ENCODE measurements at regions not wholly inside any gene's neighbourhood (a gene's known extent, or its start where the extent isn't known, plus 50 kb on each side); places are given as distances from the start of the nearest gene placed in this dataset.

DNA sequence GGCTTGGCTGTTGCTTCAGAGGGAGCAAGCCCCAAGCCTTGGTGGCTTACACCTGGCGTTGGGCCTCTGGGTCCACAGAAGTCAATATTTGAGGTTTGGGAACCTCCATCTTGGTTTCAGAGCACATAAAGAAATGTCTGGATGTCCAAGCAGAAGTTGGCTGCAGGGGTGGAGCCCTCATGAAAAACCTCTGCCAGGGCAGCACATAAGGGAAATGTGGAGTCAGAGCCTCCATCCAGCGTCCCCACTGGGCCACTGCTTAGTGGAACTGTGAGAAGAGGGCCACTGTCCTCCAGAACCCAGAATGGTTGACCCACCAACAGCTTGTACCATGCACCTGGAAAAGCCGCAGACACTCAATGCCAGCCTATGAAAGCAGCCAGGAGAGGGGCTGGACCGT is 573.5 kb upstream of the ZWINT start:
- ChIA-PET SMC1A (ENCODE audit: uncharacterized antibody, unreplicated experiment) (no interaction called here), RAD21 (ENCODE audit: unreplicated experiment) (no interaction called here), POLR2A (no interaction called here), CTCF (no interaction called here)
- no peak for FAIRE-seq
- Histone ChIP-seq H3K4me3 (no peak overlapping the region), H3K4me2 (ENCODE audit: control insufficient read depth, insufficient read depth) (no peak overlapping the region), H3K79me2 (ENCODE audit: control insufficient read depth, insufficient read depth, low read length) (no peaks in the 10 kb centered on the region), H3K4me1 (ENCODE audit: control insufficient read depth, insufficient read depth, low read length) (no peaks in the 10 kb centered on the region), H3K9me3 (replicated peaks; ENCODE audit: control insufficient read depth, insufficient read depth, low read length) (peaks cover 3% of the 10 kb centered on the region; the same call in 1 of the 3 replicates), H4K20me1 (ENCODE audit: control insufficient read depth, insufficient read depth) (no peaks in the 10 kb centered on the region), H3K27ac (ENCODE audit: control insufficient read depth, insufficient read depth) (no peak overlapping the region), H3K9ac (ENCODE audit: control insufficient read depth, insufficient read depth, low read length) (no peak overlapping the region), H3K27me3 (replicated peaks in 1 of 2; ENCODE audit: control insufficient read depth in 2 of 2, insufficient read depth in 2 of 2, low read length in 1 of 2) (no peaks in the 10 kb centered on the region), H3K36me3 (ENCODE audit: control insufficient read depth in 2 of 2, insufficient read depth in 2 of 2, low read length in 1 of 2) (no peaks in the 10 kb centered on the region), H2AFZ (ENCODE audit: control insufficient read depth, low read depth, low read length) (no peak overlapping the region)
- no peak for DNase-seq (ENCODE audit: low read depth, low spot score)
- ATAC-seq: no peak
- TF ChIP-seq, protein P1, sequence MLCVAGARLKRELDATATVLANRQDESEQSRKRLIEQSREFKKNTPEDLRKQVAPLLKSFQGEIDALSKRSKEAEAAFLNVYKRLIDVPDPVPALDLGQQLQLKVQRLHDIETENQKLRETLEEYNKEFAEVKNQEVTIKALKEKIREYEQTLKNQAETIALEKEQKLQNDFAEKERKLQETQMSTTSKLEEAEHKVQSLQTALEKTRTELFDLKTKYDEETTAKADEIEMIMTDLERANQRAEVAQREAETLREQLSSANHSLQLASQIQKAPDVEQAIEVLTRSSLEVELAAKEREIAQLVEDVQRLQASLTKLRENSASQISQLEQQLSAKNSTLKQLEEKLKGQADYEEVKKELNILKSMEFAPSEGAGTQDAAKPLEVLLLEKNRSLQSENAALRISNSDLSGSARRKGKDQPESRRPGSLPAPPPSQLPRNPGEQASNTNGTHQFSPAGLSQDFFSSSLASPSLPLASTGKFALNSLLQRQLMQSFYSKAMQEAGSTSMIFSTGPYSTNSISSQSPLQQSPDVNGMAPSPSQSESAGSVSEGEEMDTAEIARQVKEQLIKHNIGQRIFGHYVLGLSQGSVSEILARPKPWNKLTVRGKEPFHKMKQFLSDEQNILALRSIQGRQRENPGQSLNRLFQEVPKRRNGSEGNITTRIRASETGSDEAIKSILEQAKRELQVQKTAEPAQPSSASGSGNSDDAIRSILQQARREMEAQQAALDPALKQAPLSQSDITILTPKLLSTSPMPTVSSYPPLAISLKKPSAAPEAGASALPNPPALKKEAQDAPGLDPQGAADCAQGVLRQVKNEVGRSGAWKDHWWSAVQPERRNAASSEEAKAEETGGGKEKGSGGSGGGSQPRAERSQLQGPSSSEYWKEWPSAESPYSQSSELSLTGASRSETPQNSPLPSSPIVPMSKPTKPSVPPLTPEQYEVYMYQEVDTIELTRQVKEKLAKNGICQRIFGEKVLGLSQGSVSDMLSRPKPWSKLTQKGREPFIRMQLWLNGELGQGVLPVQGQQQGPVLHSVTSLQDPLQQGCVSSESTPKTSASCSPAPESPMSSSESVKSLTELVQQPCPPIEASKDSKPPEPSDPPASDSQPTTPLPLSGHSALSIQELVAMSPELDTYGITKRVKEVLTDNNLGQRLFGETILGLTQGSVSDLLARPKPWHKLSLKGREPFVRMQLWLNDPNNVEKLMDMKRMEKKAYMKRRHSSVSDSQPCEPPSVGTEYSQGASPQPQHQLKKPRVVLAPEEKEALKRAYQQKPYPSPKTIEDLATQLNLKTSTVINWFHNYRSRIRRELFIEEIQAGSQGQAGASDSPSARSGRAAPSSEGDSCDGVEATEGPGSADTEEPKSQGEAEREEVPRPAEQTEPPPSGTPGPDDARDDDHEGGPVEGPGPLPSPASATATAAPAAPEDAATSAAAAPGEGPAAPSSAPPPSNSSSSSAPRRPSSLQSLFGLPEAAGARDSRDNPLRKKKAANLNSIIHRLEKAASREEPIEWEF (IDR thresholded peaks at IDR 0.05; ENCODE audit: insufficient replicate concordance, low read depth, low read length): no peak
- no peak for TF ChIP-seq TARDBP (IDR thresholded peaks at IDR 0.05; ENCODE audit: borderline replicate concordance)
- peak; percentile 66; the same call in 1 of the 2 replicates for TF ChIP-seq CBX5 (IDR thresholded peaks at IDR 0.05; ENCODE audit: low read depth)
- no peak for TF ChIP-seq TCF3 (IDR thresholded peaks at IDR 0.05; ENCODE audit: borderline replicate concordance, insufficient read depth, low read depth, low read length)
- in situ Hi-C loops (cut with MboI) (no loop called here), intact Hi-C loops (cut with micrococcal nuclease; ENCODE audit: unreplicated experiment) (no loop called here)
- no TSS peak for BruUV-seq (replicated peaks)
- 0% methylated on average over 4 of the region's 4 CpGs for WGBS (ENCODE audit: insufficient coverage, insufficient replicate concordance, low lambda C conversion rate, missing lambda C conversion rate)

Measured in GM12878 (cell line).